ENCODE measurements at regions not wholly inside any gene's neighbourhood (a gene's known extent, or its start where the extent isn't known, plus 50 kb on each side); places are given as distances from the start of the nearest gene placed in this dataset.

GRCh38 chr17:12403881-12404398 lies 261.8 kb upstream of the MYOCD start:
- in situ Hi-C loops (cut with MboI), result no loop called here
- Histone ChIP-seq H3K79me2 (ENCODE audit: control insufficient read depth, insufficient read depth, low read length) (no peaks in the 10 kb centered on the region), H3K27ac (ENCODE audit: control insufficient read depth, insufficient read depth) (no peak overlapping the region), H3K9me3 (replicated peaks; ENCODE audit: control insufficient read depth, insufficient read depth, low read length) (no peaks in the 10 kb centered on the region), H3K4me2 (ENCODE audit: control insufficient read depth, insufficient read depth) (no peak overlapping the region), H3K4me3 (no peak overlapping the region), H4K20me1 (ENCODE audit: control insufficient read depth, insufficient read depth) (no peaks in the 10 kb centered on the region), H3K27me3 (replicated peaks in 1 of 2; ENCODE audit: control insufficient read depth in 2 of 2, insufficient read depth in 2 of 2, low read length in 1 of 2) (no peaks in the 10 kb centered on the region; a peak in 1 of 4 replicates), H3K9ac (ENCODE audit: control insufficient read depth, insufficient read depth, low read length) (no peak overlapping the region), H2AFZ (ENCODE audit: control insufficient read depth, low read depth, low read length) (no peak overlapping the region), H3K36me3 (ENCODE audit: control insufficient read depth in 2 of 2, insufficient read depth in 2 of 2, low read length in 1 of 2) (no peaks in the 10 kb centered on the region), H3K4me1 (ENCODE audit: control insufficient read depth, insufficient read depth, low read length) (no peaks in the 10 kb centered on the region)
- ChIA-PET SMC1A (ENCODE audit: uncharacterized antibody, unreplicated experiment) (interaction anchor here (0.6 kb wide), 1 partner anchor 17 kb away, joined by 3 read pairs; no protein-coding TSS in a partner anchor), CTCF (interaction anchor here (1.1 kb wide), 1 partner anchor 339 kb away, joined by 3 read pairs; no protein-coding TSS in a partner anchor), RAD21 (ENCODE audit: unreplicated experiment) (no interaction called here), POLR2A (no interaction called here)
- WGBS (ENCODE audit: insufficient coverage, insufficient replicate concordance, low lambda C conversion rate, missing lambda C conversion rate), result 67% methylated on average over 5 of the region's 5 CpGs
- ATAC-seq, result no peak
- BruUV-seq (replicated peaks), result no TSS peak
- TF ChIP-seq ATF2 (IDR thresholded peaks at IDR 0.05; ENCODE audit: low read length) (no peak), PBX3 (IDR thresholded peaks at IDR 0.05; ENCODE audit: insufficient replicate concordance, low read depth, low read length) (no peak), ZBTB4 (CRISPR knock-in tag; IDR thresholded peaks at IDR 0.05) (no peak), PAX8 (IDR thresholded peaks at IDR 0.05) (no peak), NR2F1 (conservative IDR thresholded peaks at IDR 0.05) (no peak), NBN (IDR thresholded peaks at IDR 0.05) (no peak), ZNF207 (IDR thresholded peaks at IDR 0.05; ENCODE audit: borderline replicate concordance) (no peak), IKZF2 (IDR thresholded peaks at IDR 0.05) (no peak), NR2C1 (IDR thresholded peaks at IDR 0.05) (no peak), HDAC6 (IDR thresholded peaks at IDR 0.05; ENCODE audit: unreplicated experiment) (no peak), RAD51 (IDR thresholded peaks at IDR 0.05) (no peak), BMI1 (IDR thresholded peaks at IDR 0.05; ENCODE audit: borderline replicate concordance) (no peak), FOS (IDR thresholded peaks at IDR 0.05; ENCODE audit: borderline replicate concordance, extremely low read depth, insufficient read length) (no peak), HSF1 (IDR thresholded peaks at IDR 0.05; ENCODE audit: low read depth, low read length) (no peak), RCOR1 (conservative IDR thresholded peaks at IDR 0.05; ENCODE audit: low read depth, low read length) (no peak)
- intact Hi-C loops (cut with micrococcal nuclease; ENCODE audit: unreplicated experiment), result no loop called here
- DNase-seq (ENCODE audit: low read depth, low spot score), result no peak
- no peak for FAIRE-seq

All from GM12878 (cell line).